Neural progenitor cell (in vitro differentiated cells): ENCODE measurements at regions not wholly inside any gene's neighbourhood (a gene's known extent, or its start where the extent isn't known, plus 50 kb on each side); places are given as distances from the start of the nearest gene placed in this dataset.

Experiments used
- EZH2 ChIP-seq: fragments of 200-600 bp; sonication (generic); IDR thresholded peaks from 2 replicates; pipeline ENCODE4 v1.6.1; 2017; ENCODE audit warnings: antibody characterized with exemption, mild to moderate bottlenecking, moderate library complexity
- TF ChIP-seq, protein P1 (sequence below): fragments of 200-600 bp; sonication (generic); IDR thresholded peaks from 2 replicates; pipeline ENCODE4 v1.5.1; 2017; ENCODE audit warnings: antibody characterized with exemption, mild to moderate bottlenecking

DNA sequence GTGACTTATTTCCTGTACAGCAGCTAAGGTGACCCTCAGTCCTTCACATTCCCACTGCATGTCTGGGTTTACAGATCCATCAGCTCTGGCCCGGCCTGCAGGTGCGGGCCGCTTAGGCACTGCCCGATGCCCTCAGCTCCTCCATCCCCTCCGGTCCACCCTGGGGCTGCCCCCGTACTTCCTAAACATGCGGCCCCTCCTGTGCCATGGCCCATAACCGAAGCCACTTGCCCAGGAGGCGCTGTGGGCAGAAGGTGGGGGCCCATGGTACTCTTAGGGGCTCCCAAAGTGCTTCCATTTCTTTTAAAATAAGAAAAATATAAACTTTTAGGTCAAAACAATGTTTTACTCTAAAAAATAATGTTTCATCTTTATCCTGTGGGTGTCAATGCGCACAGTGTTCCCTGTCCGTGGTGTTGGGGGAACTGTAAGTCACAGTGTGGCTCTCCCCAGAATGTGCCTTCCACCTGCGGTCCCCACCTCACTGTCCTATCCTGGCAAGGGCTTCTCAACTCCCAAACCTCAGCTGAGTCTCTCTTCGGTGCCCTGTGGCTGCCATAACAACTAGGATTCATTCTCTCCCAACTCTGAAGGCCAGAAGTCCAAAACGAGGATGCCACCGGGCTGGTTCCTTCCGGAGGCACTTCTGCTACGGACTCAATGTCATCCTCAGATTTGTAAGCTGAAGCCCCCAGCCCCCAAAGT lies 132.7 kb upstream of the LPCAT1 start:
- TF ChIP-seq, protein P1, sequence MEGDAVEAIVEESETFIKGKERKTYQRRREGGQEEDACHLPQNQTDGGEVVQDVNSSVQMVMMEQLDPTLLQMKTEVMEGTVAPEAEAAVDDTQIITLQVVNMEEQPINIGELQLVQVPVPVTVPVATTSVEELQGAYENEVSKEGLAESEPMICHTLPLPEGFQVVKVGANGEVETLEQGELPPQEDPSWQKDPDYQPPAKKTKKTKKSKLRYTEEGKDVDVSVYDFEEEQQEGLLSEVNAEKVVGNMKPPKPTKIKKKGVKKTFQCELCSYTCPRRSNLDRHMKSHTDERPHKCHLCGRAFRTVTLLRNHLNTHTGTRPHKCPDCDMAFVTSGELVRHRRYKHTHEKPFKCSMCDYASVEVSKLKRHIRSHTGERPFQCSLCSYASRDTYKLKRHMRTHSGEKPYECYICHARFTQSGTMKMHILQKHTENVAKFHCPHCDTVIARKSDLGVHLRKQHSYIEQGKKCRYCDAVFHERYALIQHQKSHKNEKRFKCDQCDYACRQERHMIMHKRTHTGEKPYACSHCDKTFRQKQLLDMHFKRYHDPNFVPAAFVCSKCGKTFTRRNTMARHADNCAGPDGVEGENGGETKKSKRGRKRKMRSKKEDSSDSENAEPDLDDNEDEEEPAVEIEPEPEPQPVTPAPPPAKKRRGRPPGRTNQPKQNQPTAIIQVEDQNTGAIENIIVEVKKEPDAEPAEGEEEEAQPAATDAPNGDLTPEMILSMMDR = no peak
- no peak for TF ChIP-seq EZH2
